Neural cell (in vitro differentiated cells): ENCODE measurements at regions not wholly inside any gene's neighbourhood (a gene's known extent, or its start where the extent isn't known, plus 50 kb on each side); places are given as distances from the start of the nearest gene placed in this dataset.

Experiments used
- H2AFZ ChIP-seq: fragments of 200-600, 300-800 bp; sonication (generic), shearing (Covaris generic); 2 replicates; pipeline ENCODE4 v1.6.0; 2014; ENCODE audit warnings: low read depth, mild to moderate bottlenecking, antibody characterized with exemption, low read length, moderate library complexity
- H3F3A ChIP-seq: fragments of 200-600 bp; shearing (Covaris generic); 2 replicates; pipeline ENCODE4 v1.6.1; 2016; ENCODE audit warnings: mild to moderate bottlenecking, moderate library complexity, mixed read lengths, antibody characterized with exemption, low read length; ENCODE audit not compliant: insufficient read depth, poor library complexity, severe bottlenecking
- H3K27ac ChIP-seq: fragments of 200-600, 300-800 bp; sonication (generic), shearing (Covaris generic); 2 replicates; pipeline ENCODE4 v1.5.1; 2014; ENCODE audit warnings: mild to moderate bottlenecking, low read length, moderate library complexity
- H3K27me3 ChIP-seq: fragments of 300-800, 200-600 bp; sonication (generic), shearing (Covaris generic); 2 replicates; pipeline ENCODE4 v1.6.0; 2014; ENCODE audit warnings: mild to moderate bottlenecking, low read depth, low read length, moderate library complexity; ENCODE audit not compliant: insufficient read depth
- H3K36me3 ChIP-seq: fragments of 300-800, 200-600 bp; sonication (generic), shearing (Covaris generic); 2 replicates; pipeline ENCODE4 v1.5.1; 2014; ENCODE audit warnings: mild to moderate bottlenecking, antibody characterized with exemption, low read length, moderate library complexity; ENCODE audit not compliant: insufficient read depth
- H3K4me2 ChIP-seq: fragments of 300-800, 200-600 bp; sonication (generic), shearing (Covaris generic); 2 replicates; pipeline ENCODE4 v1.6.0; 2014; ENCODE audit warnings: mild to moderate bottlenecking, low read length
- H3K4me3 ChIP-seq: fragments of 300-800, 200-600 bp; sonication (generic), shearing (Covaris generic); 2 replicates; pipeline ENCODE4 v1.5.1; 2014; ENCODE audit warnings: mild to moderate bottlenecking, low read length, moderate library complexity
- H3K79me2 ChIP-seq: fragments of 200-600 bp; shearing (Covaris generic); replicated peaks from 2 replicates; pipeline ENCODE4 v1.6.0; 2014; ENCODE audit warnings: mild to moderate bottlenecking, low read length, moderate library complexity; ENCODE audit not compliant: insufficient read depth
- H3K9ac ChIP-seq: fragments of 300-800, 200-600 bp; sonication (generic), shearing (Covaris generic); 2 replicates; pipeline ENCODE4 v1.6.1; 2016; ENCODE audit warnings: mild to moderate bottlenecking, low read length, mixed read lengths
- H3K9me2 ChIP-seq: fragments of 200-600 bp; shearing (Covaris generic); 2 replicates; pipeline ENCODE4 v1.6.1; 2016; ENCODE audit warnings: mild to moderate bottlenecking, low read length, mixed read lengths; ENCODE audit not compliant: insufficient read depth
- H3K9me3 ChIP-seq: fragments of 200-600, 300-800 bp; sonication (generic), shearing (Covaris generic); 2 replicates; pipeline ENCODE4 v1.6.1; 2016; ENCODE audit warnings: mild to moderate bottlenecking, mixed run types, low read length, moderate library complexity, mixed read lengths
- H4K20me1 ChIP-seq: fragments of 200-600 bp; shearing (Covaris generic); 2 replicates; pipeline ENCODE4 v1.6.1; 2016; ENCODE audit warnings: mild to moderate bottlenecking, mixed run types; ENCODE audit not compliant: insufficient read depth
- EP300 ChIP-seq: fragments of 450-650 bp; conservative IDR thresholded peaks from 2 replicates; pipeline ENCODE4 v1.6.1; 2014; ENCODE audit warnings: antibody characterized with exemption, mild to moderate bottlenecking, moderate library complexity; ENCODE audit not compliant: poor library complexity, severe bottlenecking
- EZH2 ChIP-seq: fragments of 200-600, 300-800 bp; shearing (Covaris generic), sonication (generic); IDR thresholded peaks from 2 replicates; pipeline ENCODE4 v1.6.1; 2014; ENCODE audit warnings: antibody characterized with exemption, low read length, borderline replicate concordance, mild to moderate bottlenecking; ENCODE audit not compliant: insufficient read depth, poor library complexity, severe bottlenecking
- MXI1 ChIP-seq: fragments of 450-650 bp; conservative IDR thresholded peaks from 2 replicates; pipeline ENCODE4 v1.6.1; 2014; ENCODE audit warnings: antibody characterized with exemption, mild to moderate bottlenecking; ENCODE audit not compliant: poor library complexity, severe bottlenecking
- POLR2AphosphoS5 ChIP-seq: IDR thresholded peaks from 2 replicates; pipeline ENCODE4 v1.6.1; 2012
- RAD21 ChIP-seq: fragments of 450-650 bp; conservative IDR thresholded peaks from 2 replicates; pipeline ENCODE4 v1.6.1; 2014; ENCODE audit warnings: antibody characterized with exemption, mild to moderate bottlenecking, moderate library complexity
- SMC3 ChIP-seq: fragments of 450-650 bp; conservative IDR thresholded peaks from 2 replicates; pipeline ENCODE4 v1.6.1; 2014; ENCODE audit warnings: antibody characterized with exemption, mild to moderate bottlenecking, moderate library complexity; ENCODE audit not compliant: poor library complexity
- TAF1 ChIP-seq: IDR thresholded peaks from 2 replicates; pipeline ENCODE4 v1.6.1; 2012; ENCODE audit warnings: low read depth
- TF ChIP-seq, protein P1 (sequence below): fragments of 450-650 bp; IDR thresholded peaks from 2 replicates; pipeline ENCODE4 v1.5.1; 2014; ENCODE audit warnings: antibody characterized with exemption, mild to moderate bottlenecking, moderate library complexity; ENCODE audit not compliant: poor library complexity, severe bottlenecking
- TF ChIP-seq, protein P2 (sequence below): IDR thresholded peaks from 2 replicates; pipeline ENCODE4 v1.6.1; 2012; ENCODE audit warnings: borderline replicate concordance

GRCh38 chr2:217735034-217735433 lies 267.8 kb downstream of the TNS1 start:
- TF ChIP-seq RAD21, result no peak
- Histone ChIP-seq H3K9me3 (no peaks in the 10 kb centered on the region), H3K36me3 (no peaks in the 10 kb centered on the region), H3F3A (no peaks in the 10 kb centered on the region), H3K9me2 (no peaks in the 10 kb centered on the region), H3K4me2 (no peak overlapping the region), H3K4me3 (no peak overlapping the region), H3K27ac (no peak overlapping the region), H3K79me2 (no peaks in the 10 kb centered on the region), H4K20me1 (no peaks in the 10 kb centered on the region), H2AFZ (no peak overlapping the region), H3K27me3 (no peaks in the 10 kb centered on the region), H3K9ac (no peak overlapping the region)

- Histone ChIP-seq H3K27ac (no peak overlapping the region), H2AFZ (no peak overlapping the region), H3K79me2 (no peaks in the 10 kb centered on the region), H3K36me3 (no peaks in the 10 kb centered on the region), H3F3A (no peaks in the 10 kb centered on the region), H3K9me2 (no peaks in the 10 kb centered on the region), H3K9me3 (no peaks in the 10 kb centered on the region), H3K9ac (no peak overlapping the region), H3K4me3 (no peak overlapping the region), H4K20me1 (no peaks in the 10 kb centered on the region), H3K4me2 (no peak overlapping the region), H3K27me3 (no peaks in the 10 kb centered on the region)
- TF ChIP-seq EP300 (no peak), RAD21 (no peak), POLR2AphosphoS5 (no peak), SMC3 (no peak), TAF1 (no peak), EZH2 (no peak), MXI1 (no peak)
- TF ChIP-seq, protein P1, sequence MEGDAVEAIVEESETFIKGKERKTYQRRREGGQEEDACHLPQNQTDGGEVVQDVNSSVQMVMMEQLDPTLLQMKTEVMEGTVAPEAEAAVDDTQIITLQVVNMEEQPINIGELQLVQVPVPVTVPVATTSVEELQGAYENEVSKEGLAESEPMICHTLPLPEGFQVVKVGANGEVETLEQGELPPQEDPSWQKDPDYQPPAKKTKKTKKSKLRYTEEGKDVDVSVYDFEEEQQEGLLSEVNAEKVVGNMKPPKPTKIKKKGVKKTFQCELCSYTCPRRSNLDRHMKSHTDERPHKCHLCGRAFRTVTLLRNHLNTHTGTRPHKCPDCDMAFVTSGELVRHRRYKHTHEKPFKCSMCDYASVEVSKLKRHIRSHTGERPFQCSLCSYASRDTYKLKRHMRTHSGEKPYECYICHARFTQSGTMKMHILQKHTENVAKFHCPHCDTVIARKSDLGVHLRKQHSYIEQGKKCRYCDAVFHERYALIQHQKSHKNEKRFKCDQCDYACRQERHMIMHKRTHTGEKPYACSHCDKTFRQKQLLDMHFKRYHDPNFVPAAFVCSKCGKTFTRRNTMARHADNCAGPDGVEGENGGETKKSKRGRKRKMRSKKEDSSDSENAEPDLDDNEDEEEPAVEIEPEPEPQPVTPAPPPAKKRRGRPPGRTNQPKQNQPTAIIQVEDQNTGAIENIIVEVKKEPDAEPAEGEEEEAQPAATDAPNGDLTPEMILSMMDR, result no peak
- TF ChIP-seq, protein P2, sequence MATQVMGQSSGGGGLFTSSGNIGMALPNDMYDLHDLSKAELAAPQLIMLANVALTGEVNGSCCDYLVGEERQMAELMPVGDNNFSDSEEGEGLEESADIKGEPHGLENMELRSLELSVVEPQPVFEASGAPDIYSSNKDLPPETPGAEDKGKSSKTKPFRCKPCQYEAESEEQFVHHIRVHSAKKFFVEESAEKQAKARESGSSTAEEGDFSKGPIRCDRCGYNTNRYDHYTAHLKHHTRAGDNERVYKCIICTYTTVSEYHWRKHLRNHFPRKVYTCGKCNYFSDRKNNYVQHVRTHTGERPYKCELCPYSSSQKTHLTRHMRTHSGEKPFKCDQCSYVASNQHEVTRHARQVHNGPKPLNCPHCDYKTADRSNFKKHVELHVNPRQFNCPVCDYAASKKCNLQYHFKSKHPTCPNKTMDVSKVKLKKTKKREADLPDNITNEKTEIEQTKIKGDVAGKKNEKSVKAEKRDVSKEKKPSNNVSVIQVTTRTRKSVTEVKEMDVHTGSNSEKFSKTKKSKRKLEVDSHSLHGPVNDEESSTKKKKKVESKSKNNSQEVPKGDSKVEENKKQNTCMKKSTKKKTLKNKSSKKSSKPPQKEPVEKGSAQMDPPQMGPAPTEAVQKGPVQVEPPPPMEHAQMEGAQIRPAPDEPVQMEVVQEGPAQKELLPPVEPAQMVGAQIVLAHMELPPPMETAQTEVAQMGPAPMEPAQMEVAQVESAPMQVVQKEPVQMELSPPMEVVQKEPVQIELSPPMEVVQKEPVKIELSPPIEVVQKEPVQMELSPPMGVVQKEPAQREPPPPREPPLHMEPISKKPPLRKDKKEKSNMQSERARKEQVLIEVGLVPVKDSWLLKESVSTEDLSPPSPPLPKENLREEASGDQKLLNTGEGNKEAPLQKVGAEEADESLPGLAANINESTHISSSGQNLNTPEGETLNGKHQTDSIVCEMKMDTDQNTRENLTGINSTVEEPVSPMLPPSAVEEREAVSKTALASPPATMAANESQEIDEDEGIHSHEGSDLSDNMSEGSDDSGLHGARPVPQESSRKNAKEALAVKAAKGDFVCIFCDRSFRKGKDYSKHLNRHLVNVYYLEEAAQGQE, result no peak
Observed at GRCh38 chr2:217733461-217733860, 269.3 kb downstream of the TNS1 start.

GRCh38 chr2:217732992-217733391 lies 269.8 kb downstream of the TNS1 start:
- Histone ChIP-seq H3F3A (no peaks in the 10 kb centered on the region), H3K9me2 (no peaks in the 10 kb centered on the region), H3K4me3 (no peak overlapping the region), H3K9ac (no peak overlapping the region), H3K9me3 (no peaks in the 10 kb centered on the region), H3K4me2 (no peak overlapping the region), H4K20me1 (no peaks in the 10 kb centered on the region), H2AFZ (no peak overlapping the region), H3K27me3 (no peaks in the 10 kb centered on the region), H3K36me3 (no peaks in the 10 kb centered on the region), H3K79me2 (no peaks in the 10 kb centered on the region), H3K27ac (no peak overlapping the region)
- no peak for TF ChIP-seq MXI1
- TF ChIP-seq, protein P1, result no peak
- TF ChIP-seq EP300, result no peak
